M059J (cell line): ENCODE measurements at regions not wholly inside any gene's neighbourhood (a gene's known extent, or its start where the extent isn't known, plus 50 kb on each side); places are given as distances from the start of the nearest gene placed in this dataset.
A peak's percentile ranks its signal among the peaks of the same experiment; 100 is the strongest.

Experiments used
- DNase-seq: peaks from one replicate; pipeline ENCODE4 v3.0.0-alpha.2; 2012; ENCODE audit warnings: low read depth

DNA sequence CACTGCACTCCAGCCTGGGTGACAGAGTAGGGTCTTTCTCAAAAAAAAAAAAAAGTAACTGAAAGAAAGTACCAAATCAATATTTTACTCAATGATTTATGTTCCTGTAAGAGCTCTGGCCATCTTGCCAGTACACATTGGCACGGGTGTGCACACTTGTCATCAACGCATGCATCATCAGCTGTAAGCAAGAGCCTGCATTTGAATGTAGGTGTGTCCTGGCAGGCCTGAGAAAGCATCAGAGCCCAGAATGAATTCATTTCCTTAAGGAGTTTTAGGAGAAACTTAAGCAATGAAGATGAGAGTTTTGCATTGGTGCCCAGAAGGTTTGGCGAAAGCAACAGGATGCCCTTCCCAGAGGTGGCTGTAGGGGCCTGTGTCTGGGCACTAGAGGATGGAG is 88.5 kb upstream of the FZD10 start:
- DNase-seq = no peak

DNA sequence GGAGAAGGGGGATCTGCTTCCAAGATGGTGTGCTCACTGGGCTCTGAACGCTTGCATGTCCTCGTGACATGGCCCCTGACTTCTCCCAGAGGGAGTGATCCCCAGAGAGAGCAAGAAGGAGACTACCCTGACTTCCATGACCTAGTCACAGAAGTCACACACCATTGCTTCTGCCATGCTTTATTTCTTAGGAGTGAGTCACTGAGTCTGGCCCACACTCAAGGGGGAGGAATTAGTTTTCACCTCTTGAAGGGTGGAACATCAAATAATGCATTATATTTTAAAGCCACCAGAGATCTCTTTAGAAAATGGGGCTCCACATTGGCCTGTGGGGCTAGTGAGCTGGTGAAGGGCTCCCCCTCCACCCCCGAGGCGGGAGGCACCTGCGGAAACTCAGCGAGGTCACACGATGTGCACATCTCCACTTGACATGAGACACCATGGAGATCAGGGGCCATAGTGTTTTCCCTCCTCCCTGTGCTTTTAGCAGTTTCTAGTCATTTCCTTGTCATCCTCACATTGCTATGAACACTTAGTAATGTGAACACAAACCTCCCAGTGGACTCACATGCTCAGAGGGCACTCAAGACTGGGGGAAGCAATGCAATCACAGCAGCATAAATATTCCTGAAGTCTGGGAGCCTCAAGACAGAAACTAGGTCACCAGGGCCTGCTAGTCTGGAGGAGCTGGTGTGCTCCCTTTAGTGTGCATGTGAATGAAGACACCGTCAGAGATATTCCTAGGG is 87.4 kb upstream of the FZD10 start:
- DNase-seq = no peak

DNA sequence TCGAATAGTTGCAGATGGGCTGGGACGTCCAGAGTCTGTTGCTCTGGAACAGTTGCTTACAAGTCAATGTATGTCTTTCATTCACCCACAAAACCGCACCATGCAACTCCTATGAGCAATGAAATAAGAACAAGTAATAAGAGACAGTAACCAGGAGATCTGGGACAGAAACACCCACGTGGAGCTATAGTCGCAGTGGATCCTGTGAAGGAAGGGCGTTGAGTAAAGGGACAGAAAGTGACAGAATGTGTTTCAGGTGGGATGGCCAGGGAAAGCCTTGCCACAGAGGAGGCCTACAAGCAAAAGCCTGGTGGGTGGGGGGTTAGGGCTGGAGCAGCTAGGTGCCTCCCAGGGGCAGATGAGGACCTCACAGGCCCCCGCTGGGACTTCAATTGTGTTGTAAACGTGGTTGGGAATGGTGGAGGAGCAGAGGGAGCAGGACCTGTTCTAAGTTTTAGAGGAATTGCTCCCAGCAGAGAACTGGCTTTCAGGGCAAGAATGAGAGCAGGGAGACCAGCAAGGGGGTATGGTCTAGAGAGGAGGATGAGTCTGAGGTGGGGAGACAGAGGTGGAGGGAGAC is 86.7 kb upstream of the FZD10 start:
- no peak for DNase-seq

DNA sequence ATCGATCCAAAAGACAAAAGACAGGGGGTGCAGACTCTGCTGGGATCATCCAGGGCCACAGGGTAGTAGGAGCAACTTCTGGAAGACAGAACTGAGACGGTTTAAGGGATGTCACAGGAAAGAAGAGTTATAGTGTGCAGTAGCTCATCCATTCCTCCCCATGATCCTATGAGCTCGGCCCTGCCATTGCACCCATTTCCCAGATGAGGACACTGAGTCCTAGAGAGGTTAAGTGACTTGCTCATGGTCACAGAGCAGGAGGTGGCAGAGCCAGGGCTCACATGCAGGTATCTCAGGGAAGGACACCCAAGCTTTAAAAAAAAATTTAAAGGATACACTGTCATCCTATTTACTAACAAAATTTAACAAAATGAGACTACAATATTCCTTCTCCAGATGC is 86.1 kb upstream of the FZD10 start:
- DNase-seq = no peak

DNA sequence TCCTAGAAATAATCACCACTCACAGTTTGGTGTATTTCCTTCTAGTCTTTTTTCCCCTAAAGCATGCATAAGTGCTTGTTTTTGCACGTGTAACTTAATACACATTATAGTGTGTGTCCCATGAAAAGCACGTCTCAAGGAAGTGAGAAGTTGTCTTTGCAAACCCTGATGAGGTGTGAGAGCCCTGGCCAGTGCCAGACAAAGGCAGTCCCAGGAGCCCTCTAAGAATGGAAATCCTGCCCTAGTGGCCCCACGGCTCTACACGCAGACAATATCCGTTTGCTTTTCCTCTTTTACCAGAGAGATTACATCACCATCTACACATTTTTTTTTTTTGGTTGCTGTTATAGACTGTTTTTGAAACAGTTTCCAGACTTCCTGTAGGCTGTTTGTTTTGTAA is 85.5 kb upstream of the FZD10 start:
- no peak for DNase-seq

DNA sequence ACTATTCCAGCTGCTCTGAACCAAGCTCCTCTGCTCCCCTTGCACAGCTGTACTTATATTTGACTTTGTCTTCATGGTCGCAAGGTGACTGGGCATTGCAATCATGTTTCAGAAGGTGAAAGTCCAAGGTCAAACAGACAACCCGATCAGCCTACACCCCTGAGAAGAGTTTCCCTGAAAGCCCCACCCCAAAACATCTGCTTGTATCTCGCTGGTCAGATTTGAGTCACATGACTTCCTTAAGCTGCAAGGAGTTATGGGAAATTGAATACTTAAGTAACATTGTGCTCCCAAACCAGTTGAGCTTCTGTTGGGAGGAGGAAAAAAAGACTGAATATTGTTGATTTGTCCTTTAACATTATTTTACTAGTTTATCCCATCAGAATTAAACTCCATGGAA is 83.4 kb upstream of the FZD10 start:
- no peak for DNase-seq

DNA sequence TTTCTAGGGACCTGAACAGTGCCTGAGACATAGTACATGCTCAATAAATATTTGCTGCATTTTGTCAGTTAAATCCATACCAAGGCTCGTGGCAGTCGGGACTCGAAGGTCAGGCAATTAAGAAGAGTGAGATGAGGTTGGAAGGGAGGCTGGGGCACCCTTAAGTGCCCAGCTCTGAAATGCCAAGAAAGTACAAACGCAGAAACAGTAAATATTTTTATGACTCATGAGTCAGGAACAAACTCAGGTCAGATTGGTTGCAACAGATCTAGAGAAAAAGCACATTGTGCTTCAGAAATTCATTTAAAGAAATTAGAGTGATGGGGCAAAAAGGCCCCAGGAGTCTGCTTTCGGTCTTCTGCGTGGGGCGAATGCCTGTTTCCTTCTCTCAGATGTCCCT is 83.0 kb upstream of the FZD10 start:
- no peak for DNase-seq

DNA sequence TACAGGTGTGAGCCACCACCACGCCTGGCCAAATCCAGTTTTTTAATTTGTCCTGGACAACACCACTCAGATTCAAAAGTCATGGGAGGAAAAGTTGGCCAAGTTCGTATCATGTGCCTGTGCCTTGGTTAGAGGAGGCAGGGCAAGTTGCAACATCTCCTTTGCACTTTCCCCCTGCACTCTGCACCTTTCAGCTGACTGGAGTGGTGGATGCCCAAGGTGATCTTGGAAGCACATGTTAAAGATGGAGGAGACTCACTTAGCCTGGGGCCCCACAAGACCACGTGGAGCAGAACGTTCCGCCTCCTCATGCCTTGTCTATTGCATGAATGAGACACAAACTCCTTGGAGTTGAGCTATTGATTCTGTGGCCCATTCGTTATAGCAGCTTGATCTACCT is 82.1 kb upstream of the FZD10 start:
- DNase-seq = no peak

DNA sequence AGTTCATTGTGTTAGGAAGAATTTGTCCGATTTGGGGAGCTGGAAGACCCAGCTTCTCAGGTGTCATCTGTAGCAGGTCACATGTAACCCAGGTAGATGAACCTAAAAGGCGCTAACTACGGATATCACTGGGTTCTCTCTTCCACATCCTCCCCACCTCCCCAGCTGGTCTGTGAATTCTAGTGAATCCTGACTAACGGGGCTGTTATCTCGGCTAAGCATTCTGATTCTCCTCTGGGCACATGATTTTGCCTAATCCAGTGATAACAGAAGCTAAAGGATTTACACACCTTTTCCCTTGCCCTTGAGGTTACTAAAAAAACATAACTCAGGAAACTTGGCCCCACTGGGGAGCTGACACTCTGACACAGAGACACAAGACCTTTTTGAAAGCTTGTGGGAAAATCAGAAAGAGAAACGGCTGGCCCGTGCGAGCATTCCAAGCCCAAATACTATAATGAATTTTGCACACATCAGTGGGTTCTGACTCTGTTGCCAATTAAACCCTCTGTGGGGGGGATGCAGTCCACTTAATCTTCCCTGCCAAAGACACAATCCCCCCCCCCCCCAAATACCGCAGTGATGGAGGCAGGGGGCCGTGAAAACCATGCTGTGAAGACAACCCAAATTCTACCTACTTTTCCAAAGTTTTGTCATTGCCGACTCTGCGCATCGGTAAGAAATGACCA is 81.0 kb upstream of the FZD10 start:
- DNase-seq = no peak

DNA sequence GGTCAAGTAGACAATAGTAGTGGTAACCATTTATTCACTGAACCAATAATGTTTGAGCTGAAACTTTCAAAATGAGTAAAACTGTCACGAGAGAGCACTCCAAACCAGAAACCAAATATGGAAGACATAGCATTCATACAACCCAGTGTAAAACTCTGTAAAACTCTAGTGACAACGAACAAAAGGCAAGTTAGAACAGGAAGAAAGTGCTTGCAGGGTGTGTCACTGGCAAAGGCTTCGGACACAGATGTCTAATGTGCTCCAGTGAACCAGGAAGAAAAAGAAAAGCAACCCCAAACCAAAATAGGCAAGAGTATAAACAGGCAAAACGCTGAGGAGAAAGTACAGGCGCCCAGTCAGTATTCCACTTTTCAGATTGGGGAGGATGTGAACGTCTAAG is 79.3 kb upstream of the FZD10 start:
- no peak for DNase-seq

DNA sequence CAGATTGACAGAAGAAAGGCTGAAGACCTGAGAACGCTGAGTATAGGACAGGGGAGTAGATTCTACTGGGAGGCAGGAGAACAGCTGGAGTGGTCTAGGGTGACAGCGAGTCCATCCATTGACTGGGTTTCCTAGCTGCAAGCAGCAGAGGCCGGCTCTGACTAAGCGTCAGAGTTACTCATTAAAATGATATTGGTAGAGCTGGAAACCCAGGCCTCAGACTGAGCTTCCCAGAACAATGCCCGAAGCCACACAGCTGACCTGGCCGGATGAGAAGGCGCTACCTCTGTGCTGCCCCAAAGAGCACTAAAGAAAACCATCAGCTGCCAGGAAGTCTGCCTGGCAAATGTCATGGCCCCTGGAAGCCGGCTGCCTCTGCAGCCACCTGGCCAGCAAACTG is 78.5 kb upstream of the FZD10 start:
- DNase-seq = peak; percentile 38

DNA sequence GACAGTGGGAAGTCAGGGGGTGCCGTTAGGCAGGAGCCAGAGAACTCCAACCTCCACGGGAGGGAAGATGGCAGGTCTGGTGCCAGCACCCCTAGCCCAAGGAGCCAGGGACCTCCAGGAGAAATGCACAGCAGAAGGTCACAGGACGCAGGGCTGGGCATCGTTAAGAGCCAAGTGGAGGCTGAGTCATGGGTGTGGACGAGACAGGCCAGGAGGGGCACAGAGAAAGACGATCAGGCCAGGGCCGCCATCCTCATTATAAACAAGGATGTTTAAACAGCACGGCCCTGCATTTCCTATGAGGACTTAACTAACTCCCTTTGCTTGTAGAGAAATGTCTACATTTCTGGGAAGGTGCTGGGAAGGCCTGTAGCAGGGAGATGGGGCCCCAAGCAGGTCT is 77.9 kb upstream of the FZD10 start:
- DNase-seq = no peak

DNA sequence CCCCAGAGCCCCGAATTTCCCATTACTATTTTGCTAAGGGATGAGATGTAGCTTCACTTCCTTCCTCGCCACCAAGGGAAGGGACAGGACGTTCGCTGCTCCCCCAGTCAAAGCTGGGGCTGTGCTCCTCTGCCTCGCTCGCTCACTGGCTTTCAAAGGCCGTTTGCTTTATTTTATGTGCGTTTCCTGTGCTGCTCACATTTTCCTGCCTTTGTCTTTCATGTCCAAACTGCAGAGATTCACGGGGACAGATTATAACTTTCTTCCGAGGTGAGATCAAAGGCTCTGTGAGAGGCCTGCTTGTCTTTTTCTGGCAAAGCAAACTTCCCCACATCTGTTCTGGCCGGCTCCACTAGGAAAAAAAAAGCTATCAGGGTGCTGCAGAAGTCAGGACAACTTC is 76.0 kb upstream of the FZD10 start:
- DNase-seq = no peak

DNA sequence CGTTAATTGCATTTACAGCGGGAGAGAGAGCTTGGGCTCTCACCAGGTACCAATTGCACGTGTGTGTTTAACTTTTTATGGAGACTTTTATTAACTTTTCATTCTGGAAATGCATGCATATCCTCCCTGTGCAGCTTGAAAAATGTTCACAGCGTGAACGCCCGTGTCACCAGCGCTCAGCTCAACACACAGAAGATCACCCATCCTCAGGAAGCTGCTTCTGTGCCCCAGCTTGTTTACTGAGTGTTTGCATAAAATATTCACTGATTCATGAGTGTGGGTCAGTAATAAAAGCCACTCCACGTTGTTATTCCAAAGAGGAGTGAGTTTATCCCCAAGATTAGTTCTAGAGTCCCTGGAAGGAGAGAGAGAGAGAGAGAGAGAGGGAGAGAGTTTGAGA is 75.5 kb upstream of the FZD10 start:
- DNase-seq = no peak

DNA sequence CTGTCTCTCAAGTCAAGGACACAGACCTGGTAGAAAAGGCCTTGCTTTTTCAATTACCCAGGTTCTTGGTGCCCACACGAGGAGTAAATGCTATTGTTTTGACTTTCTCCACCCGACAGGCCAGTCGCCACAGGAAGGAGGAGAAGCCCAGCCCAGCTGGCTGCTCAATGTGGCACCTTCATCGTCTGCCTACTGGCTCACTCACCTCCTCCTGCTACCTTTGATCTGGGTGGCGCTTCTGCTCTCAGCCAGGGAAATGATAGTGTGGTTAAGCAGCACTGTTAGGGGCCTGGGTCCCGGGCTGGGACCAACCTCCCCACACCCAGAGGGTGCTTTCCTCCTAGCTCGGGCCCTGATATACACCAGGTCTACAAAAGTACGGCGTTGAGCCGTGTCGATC is 75.0 kb upstream of the FZD10 start:
- DNase-seq = no peak

DNA sequence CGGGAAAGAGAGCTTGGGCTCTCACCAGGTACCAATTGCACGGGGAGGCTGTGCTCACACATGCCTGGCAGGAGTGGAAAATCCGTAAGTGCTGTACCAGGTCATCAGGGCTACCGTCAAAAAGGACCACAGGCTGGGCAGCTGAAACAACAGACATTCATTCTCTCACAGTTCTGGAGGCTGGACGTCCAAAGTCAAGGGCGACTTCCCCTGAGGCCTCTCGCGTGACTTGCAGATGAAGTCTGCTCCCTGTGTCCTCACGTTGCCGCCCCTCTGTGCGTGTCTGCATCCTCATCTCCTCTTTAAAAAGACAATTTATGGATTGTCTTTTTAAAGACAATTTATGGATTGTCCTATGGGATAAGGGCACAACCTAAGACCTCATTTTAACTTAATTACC is 73.8 kb upstream of the FZD10 start:
- no peak for DNase-seq

DNA sequence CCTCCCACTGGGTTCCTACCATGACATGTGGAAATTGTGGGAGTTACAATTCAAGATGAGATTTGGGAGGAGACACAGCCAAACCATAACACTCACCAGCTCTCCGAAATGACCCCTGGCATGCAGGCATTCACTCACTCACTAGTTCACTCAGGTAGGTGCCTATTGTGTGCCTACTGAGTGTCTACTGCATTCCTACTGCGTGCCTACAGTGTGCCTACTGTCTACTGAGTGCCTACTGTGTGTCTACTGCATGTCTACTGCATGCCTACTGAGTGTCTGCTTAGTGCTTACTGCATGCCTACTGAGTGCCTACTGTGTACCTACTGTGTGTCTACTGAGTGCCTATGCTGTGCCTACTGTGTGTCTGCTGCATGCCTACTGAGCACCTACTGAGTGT is 71.7 kb upstream of the FZD10 start:
- no peak for DNase-seq

DNA sequence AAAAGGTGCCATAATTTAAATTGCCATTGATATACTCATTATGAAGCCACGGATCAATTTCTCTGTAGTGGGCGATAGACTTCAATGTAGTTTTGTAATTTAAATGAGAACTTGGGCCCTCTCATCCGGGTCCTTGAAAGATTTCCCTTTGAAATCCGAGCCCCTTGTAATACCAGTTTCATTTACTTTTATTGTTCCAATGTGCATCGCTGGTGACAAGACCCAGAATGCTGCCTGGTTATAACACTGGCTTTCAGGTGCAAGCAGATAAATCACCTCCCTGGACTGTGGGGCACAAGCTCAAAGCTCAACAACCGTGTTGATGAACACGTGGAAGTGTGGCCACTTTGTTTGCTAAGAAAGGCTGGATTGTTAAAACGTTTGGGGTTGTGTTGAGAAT is 68.9 kb upstream of the FZD10 start:
- DNase-seq = no peak

DNA sequence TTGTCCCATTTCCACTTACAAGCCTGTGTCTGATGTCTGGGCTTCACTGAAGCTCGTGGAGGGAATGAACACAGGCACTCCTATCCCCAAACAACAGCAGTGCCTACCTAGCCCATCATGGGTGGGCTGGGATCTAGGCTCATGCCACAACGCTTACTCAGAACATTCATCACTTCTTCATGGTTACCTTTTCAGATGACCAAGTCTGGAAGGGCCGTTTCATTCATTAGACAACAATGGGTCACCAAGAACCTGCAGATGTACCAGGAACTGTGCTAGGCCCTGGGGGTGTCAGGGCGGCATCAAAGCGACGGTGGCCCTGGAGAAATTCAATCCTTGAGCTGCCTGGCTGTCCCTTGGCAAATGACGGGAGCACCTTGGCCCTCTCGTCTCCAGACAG is 64.9 kb upstream of the FZD10 start:
- no peak for DNase-seq

DNA sequence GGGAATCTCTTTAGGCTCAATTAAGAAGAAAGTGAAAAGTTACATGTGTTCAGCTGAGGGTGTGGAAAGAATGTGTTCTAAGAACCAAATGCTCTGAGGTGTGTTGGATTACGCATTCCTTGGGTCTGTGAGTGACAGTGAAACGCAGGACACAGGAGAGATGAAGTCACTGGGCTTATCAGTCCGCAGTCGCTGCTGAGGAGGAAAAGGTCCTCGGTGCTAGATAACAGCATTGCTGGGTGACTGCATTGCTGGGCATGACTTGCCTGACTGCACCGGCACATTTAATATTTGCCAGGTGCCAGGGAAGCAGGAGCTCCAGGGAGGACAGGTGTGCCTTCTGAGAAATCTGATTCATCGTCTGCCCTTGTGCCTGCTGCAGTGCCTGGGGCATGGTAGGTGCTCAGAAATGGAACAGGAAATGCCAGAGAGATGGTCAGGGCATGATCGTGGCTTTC is 64.4 kb upstream of the FZD10 start:
- DNase-seq = no peak

DNA sequence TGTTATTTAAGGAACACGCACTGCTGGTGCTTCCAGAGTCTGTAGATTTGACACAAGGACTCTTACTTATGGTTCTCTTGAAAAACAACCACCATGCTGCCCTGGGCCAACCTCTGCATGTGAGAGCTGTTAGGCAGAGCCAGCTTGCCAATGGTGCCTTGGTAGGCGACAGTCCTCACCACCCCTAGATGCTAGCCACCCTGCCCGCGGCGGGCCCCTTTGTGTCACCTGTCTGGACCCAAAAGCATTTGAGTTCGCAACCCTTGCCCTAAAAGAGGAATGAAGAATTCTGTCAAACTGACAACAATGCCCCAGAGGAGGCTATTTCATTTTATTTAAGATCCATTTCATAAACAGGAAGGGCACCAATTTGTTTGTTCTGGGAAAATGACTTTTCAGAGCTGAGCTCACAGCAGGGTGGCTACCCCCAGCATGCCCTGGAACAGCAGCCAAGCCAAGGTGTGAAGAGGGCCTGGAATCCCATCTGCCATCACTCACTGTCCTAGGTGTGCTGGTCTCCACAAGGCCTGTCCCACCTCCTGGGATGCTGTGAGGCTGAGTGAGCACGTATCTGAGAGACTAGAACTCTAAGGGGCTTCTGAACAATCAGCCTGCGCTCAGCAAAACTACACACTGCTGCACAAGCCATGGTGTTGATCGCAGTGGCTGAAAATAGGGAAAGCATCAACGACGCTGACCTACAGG is 63.8 kb upstream of the FZD10 start:
- no peak for DNase-seq

DNA sequence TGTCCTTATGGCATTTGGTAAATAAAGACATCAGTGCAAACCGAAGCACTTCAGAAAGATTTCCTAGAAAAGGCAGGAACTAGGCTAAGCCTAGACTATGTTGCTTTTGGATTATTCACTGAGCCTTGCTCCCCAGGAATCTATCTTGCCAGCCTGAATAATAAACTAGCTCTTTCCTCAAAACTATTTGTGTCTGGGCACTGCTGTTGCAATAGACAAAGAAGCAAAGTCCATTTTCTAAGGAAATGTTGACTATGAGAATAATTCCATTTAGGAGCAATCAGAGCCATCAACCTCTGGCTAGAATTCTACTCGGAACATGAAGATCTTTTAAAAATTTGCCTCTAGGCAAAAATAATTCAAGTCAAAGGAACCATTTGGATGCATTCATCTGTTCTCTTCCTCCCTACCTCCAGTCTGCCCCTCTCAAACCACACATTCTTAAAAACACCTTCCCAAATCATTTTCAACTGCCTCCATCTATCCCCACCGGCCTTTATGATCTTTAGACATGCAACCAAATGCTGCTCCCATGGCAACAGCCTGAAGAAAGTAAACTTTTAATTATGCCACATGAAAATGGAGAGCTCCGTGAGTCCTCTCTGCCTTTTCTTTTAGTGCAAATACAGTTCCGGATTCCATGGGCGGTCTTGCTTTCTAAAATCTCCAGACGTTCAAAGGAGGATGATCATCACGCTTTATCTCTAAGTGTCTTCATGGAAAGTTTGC is 61.5 kb upstream of the FZD10 start:
- no peak for DNase-seq
